Esophagus squamous epithelium (tissue), 4 donors: ENCODE measurements at regions not wholly inside any gene's neighbourhood (a gene's known extent, or its start where the extent isn't known, plus 50 kb on each side); places are given as distances from the start of the nearest gene placed in this dataset.

Experiments
- POLR2A ChIP-seq, 4 donors: fragments of 450-650 bp; IDR thresholded peaks; one replicate each; pipeline ENCODE4 v1.6.1; 2017; ENCODE audit warnings: antibody characterized with exemption in 4 of 4, mild to moderate bottlenecking in 4 of 4, moderate library complexity in 3 of 4
- TF ChIP-seq, protein P1 (sequence below), 6 experiments: fragments of 450-650 bp in 4 of 6; fragments of 200-600 bp in 2 of 6; sonication (generic) in 2 of 6; IDR thresholded peaks; one replicate each; pipeline ENCODE4 v1.5.1; 2016 to 2019; ENCODE audit warnings: antibody characterized with exemption in 6 of 6, mild to moderate bottlenecking in 4 of 6, moderate library complexity in 4 of 6

DNA sequence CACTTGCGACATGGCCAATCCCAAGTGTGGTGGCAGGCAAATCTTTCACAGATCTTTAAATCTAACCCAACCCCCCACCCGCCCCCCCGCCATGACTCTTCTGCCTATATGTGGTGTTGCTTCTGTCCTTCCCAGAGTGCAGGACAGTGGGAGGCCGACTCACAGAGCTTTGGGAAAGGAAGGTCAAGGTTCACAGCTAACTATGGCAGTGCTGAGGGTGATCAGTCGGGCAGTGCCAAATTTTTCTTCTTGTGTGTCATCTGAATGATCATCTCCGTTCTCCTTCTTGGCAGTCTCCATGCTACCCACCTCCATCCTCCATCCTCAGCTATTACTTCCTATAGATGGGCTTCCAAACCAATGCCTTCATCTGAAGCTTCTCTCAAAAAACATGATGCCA lies 129.0 kb upstream of the NFIB start:
- TF ChIP-seq, protein P1, sequence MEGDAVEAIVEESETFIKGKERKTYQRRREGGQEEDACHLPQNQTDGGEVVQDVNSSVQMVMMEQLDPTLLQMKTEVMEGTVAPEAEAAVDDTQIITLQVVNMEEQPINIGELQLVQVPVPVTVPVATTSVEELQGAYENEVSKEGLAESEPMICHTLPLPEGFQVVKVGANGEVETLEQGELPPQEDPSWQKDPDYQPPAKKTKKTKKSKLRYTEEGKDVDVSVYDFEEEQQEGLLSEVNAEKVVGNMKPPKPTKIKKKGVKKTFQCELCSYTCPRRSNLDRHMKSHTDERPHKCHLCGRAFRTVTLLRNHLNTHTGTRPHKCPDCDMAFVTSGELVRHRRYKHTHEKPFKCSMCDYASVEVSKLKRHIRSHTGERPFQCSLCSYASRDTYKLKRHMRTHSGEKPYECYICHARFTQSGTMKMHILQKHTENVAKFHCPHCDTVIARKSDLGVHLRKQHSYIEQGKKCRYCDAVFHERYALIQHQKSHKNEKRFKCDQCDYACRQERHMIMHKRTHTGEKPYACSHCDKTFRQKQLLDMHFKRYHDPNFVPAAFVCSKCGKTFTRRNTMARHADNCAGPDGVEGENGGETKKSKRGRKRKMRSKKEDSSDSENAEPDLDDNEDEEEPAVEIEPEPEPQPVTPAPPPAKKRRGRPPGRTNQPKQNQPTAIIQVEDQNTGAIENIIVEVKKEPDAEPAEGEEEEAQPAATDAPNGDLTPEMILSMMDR (IDR thresholded peaks at IDR 0.05) = no peak
- no peak for TF ChIP-seq POLR2A (IDR thresholded peaks at IDR 0.05)
